Stimulated activated naive CD8-positive, alpha-beta T cell treated with anti-CD3 and anti-CD28 coated beads, Interleukin-15, amount 100 ng/mL, for 72 hours (primary cell): ENCODE measurements at regions not wholly inside any gene's neighbourhood (a gene's known extent, or its start where the extent isn't known, plus 50 kb on each side); places are given as distances from the start of the nearest gene placed in this dataset.

ENCODE experiments used
- ATAC-seq: fragments of 150-1000 bp; cut with Tn5 transposase; 2 replicates; pipeline ENCODE4 v1.10.0; 2021; ENCODE audit warnings: mild to moderate bottlenecking, moderate library complexity
- DNase-seq, 2 donors: peaks; one replicate each; pipeline ENCODE4 v3.0.0; 2021 to 2022
- H3K27ac Mint-ChIP-seq, 2 donors: one replicate each; pipeline ENCODE4 v1.8.0; 2022; ENCODE audit warnings: mild to moderate bottlenecking in 2 of 2, mixed read lengths in 2 of 2, moderate library complexity in 2 of 2
- H3K27me3 Mint-ChIP-seq: one replicate; pipeline ENCODE4 v1.8.0; 2022; ENCODE audit warnings: mixed read lengths
- H3K4me1 Mint-ChIP-seq: one replicate; pipeline ENCODE4 v1.8.0; 2022; ENCODE audit warnings: mild to moderate bottlenecking, mixed read lengths
- H3K4me3 Mint-ChIP-seq, 2 donors: one replicate each; pipeline ENCODE4 v1.8.0; 2022; ENCODE audit warnings: mild to moderate bottlenecking in 2 of 2, mixed read lengths in 2 of 2, moderate library complexity in 1 of 2
- H3K9me3 Mint-ChIP-seq, 2 donors: one replicate each; pipeline ENCODE4 v1.8.0; 2022; ENCODE audit warnings: mixed read lengths in 2 of 2

GRCh38 chr4:59825104-59825503, 1375.0 kb upstream of the ADGRL3 start:
- ATAC-seq (no peak), DNase-seq (no peak)
- H3K27ac Mint-ChIP-seq: no peak overlapping the region
- H3K27me3 Mint-ChIP-seq: no peaks in the 10 kb centered on the region
- H3K4me3 Mint-ChIP-seq: no peak overlapping the region
- H3K9me3 Mint-ChIP-seq: peaks cover 0 to 6% of the 10 kb centered on the region in 2 donors
- no peaks in the 10 kb centered on the region for H3K4me1 Mint-ChIP-seq

DNA sequence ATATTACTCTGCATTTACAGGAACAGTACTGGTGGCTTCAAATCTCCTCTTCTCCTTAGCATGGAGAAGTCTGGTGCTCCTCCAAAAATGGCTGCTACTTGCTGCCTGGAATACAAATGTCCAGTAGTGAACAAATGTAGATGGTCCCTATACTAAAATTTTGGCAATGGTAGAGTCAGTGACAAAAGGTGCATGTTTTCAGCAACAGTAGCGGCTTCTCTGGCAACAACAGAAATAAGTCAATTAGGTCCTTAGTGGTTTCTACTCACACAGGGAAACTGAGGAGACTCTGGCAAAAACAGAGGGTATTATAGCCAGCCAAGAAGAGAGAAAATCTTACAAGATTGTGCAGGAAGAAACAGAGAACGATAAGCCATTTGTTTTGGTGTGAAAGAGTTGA, 1368.4 kb upstream of the ADGRL3 start:
- ATAC-seq (no peak), DNase-seq (no peak)
- H3K4me3 Mint-ChIP-seq: no peak overlapping the region
- no peaks in the 10 kb centered on the region for H3K27me3 Mint-ChIP-seq
- H3K27ac Mint-ChIP-seq: no peak overlapping the region
- no peaks in the 10 kb centered on the region for H3K9me3 Mint-ChIP-seq
- H3K4me1 Mint-ChIP-seq: no peaks in the 10 kb centered on the region

DNA sequence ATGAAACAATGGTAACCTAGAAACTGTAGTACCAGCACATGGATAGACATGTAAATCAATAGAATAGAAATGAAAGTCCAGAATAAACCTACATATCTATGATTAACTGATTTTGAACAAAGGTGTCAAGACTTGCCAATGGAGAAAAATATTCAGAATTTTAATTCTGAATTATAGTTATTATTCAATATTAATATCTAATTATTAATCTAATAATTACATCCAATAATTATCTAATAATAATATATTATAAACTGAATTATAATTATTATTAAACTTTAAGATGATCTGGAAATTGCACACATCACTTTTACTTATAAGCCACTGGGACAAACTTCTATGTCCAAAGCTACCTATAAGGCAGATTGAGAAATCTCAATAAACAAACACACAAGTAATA, 1365.2 kb upstream of the ADGRL3 start:
- H3K9me3 Mint-ChIP-seq: no peaks in the 10 kb centered on the region
- H3K27ac Mint-ChIP-seq: no peak overlapping the region
- no peaks in the 10 kb centered on the region for H3K27me3 Mint-ChIP-seq
- ATAC-seq (no peak), DNase-seq (no peak)
- no peaks in the 10 kb centered on the region for H3K4me1 Mint-ChIP-seq
- H3K4me3 Mint-ChIP-seq: no peak overlapping the region

DNA sequence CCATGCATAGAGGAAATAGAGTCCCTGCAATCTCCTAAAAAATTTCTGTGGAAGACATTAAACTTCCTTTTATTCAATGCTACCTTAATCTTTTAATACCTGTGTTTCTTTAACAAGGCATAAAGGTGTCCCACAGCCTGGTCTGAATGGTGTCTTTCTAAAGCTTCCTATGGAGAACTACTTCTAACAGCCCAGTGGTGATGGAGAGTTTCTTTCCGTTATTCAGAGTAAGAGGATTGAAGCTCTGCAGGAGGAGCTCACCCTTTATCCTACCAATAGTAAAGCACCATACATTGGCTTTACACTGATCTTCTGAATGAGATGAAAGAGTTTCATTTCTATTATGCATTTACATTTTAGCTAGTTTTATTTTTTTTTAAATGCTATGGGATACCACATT, 1362.4 kb upstream of the ADGRL3 start:
- Mint-ChIP-seq H3K4me1 (no peaks in the 10 kb centered on the region), H3K4me3 (no peak overlapping the region), H3K9me3 (peaks cover 5 to 7% of the 10 kb centered on the region in 2 donors), H3K27me3 (no peaks in the 10 kb centered on the region), H3K27ac (no peak overlapping the region)
- ATAC-seq (no peak), DNase-seq (no peak)

DNA sequence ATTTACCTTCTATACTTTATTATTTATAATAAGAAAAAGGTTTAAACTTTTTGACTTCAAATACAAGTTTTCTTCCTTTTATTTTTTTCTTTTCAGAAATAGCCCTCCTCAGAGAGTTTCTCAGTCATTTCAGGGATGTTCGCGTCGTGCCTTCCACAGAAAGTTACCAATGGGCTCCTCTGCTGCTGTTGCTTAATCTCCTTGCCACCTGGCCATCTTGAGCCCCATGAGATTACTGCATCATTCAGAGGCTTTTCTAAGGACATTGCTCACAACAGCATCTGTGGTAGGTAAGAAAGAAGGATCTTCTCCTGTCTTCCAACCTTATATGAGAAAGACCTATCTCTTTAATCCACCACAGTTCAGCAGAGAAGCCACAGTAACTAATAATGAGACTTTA, 1361.9 kb upstream of the ADGRL3 start:
- H3K4me1 Mint-ChIP-seq: no peaks in the 10 kb centered on the region
- H3K27ac Mint-ChIP-seq: no peak overlapping the region
- ATAC-seq: no peak
- H3K27me3 Mint-ChIP-seq: no peaks in the 10 kb centered on the region
- H3K4me3 Mint-ChIP-seq: no peak overlapping the region
- peaks cover 5 to 8% of the 10 kb centered on the region in 2 donors for H3K9me3 Mint-ChIP-seq
- DNase-seq: no peak

- DNase-seq (no peak), ATAC-seq (no peak)
- no peaks in the 10 kb centered on the region for H3K27me3 Mint-ChIP-seq
- no peak overlapping the region for H3K27ac Mint-ChIP-seq
- no peaks in the 10 kb centered on the region for H3K4me1 Mint-ChIP-seq
- H3K9me3 Mint-ChIP-seq: peaks cover 16 to 30% of the 10 kb centered on the region in 2 donors
- H3K4me3 Mint-ChIP-seq: no peak overlapping the region
Measured at GRCh38 chr4:59841698-59842097, 1358.4 kb upstream of the ADGRL3 start.

GRCh38 chr4:59848457-59848856, 1351.7 kb upstream of the ADGRL3 start:
- Mint-ChIP-seq H3K27ac (no peak overlapping the region), H3K4me3 (no peak overlapping the region), H3K27me3 (no peaks in the 10 kb centered on the region), H3K9me3 (peaks cover 11 to 22% of the 10 kb centered on the region in 2 donors), H3K4me1 (no peaks in the 10 kb centered on the region)
- DNase-seq (no peak), ATAC-seq (no peak)

- H3K4me3 Mint-ChIP-seq: no peak overlapping the region
- H3K9me3 Mint-ChIP-seq: no peaks in the 10 kb centered on the region
- no peaks in the 10 kb centered on the region for H3K27me3 Mint-ChIP-seq
- H3K4me1 Mint-ChIP-seq: no peaks in the 10 kb centered on the region
- ATAC-seq: no peak
- DNase-seq: no peak
- no peak overlapping the region for H3K27ac Mint-ChIP-seq
Measured at GRCh38 chr4:59855630-59856352, 1344.3 kb upstream of the ADGRL3 start.

GRCh38 chr4:59869056-59869455, 1331.1 kb upstream of the ADGRL3 start:
- H3K9me3 Mint-ChIP-seq: peaks cover 11 to 12% of the 10 kb centered on the region in 2 donors
- no peak overlapping the region for H3K4me3 Mint-ChIP-seq
- no peak for DNase-seq
- no peak for ATAC-seq
- no peaks in the 10 kb centered on the region for H3K4me1 Mint-ChIP-seq
- H3K27me3 Mint-ChIP-seq: no peaks in the 10 kb centered on the region
- no peak overlapping the region for H3K27ac Mint-ChIP-seq

- Mint-ChIP-seq H3K4me3 (no peak overlapping the region), H3K4me1 (no peaks in the 10 kb centered on the region), H3K9me3 (peaks cover 11 to 12% of the 10 kb centered on the region in 2 donors), H3K27me3 (no peaks in the 10 kb centered on the region), H3K27ac (no peak overlapping the region)
- DNase-seq: no peak
- no peak for ATAC-seq
Measured at GRCh38 chr4:59869559-59869958, 1330.6 kb upstream of the ADGRL3 start.

GRCh38 chr4:59881632-59882031, 1318.5 kb upstream of the ADGRL3 start:
- peaks cover 0 to 6% of the 10 kb centered on the region in 2 donors for H3K9me3 Mint-ChIP-seq
- H3K4me3 Mint-ChIP-seq: no peak overlapping the region
- no peak for ATAC-seq
- H3K27me3 Mint-ChIP-seq: no peaks in the 10 kb centered on the region
- no peak overlapping the region for H3K27ac Mint-ChIP-seq
- DNase-seq: no peak
- no peaks in the 10 kb centered on the region for H3K4me1 Mint-ChIP-seq

- H3K4me3 Mint-ChIP-seq: no peak overlapping the region
Measured at GRCh38 chr4:59904331-59904730, 1295.8 kb upstream of the ADGRL3 start.

DNA sequence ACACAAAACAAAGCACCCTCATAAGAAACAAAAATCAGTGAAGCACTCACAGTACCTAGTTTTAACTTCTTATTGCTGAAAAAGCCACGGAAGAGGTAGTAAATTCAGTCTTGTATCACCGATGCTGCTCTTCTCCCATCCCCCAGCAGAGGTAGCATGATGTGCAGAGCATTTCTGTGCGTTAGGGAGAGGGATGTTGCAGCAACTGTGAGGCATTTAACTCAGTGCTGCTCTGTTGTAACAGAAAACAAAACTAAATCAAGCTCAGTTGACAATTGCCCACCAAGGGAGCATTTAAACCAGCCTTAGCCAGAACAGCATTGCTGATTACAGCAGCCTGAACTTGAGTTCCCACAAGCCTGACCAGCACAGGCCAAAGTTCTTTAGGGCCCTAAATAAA, 1279.7 kb upstream of the ADGRL3 start:
- no peak overlapping the region for H3K27ac Mint-ChIP-seq
- no peak for ATAC-seq
- H3K27me3 Mint-ChIP-seq: no peaks in the 10 kb centered on the region
- H3K4me3 Mint-ChIP-seq: no peak overlapping the region
- no peaks in the 10 kb centered on the region for H3K4me1 Mint-ChIP-seq
- no peaks in the 10 kb centered on the region for H3K9me3 Mint-ChIP-seq
- no peak for DNase-seq

More at GRCh38 chr4:59904331-59904730, 1295.8 kb upstream of the ADGRL3 start:
- Mint-ChIP-seq H3K27me3 (no peaks in the 10 kb centered on the region), H3K9me3 (peaks cover 9 to 15% of the 10 kb centered on the region in 2 donors), H3K4me1 (no peaks in the 10 kb centered on the region), H3K27ac (no peak overlapping the region)
- ATAC-seq (no peak), DNase-seq (no peak)

GRCh38 chr4:59925290-59925689, 1274.8 kb upstream of the ADGRL3 start:
- H3K27ac Mint-ChIP-seq: no peak overlapping the region
- no peak for DNase-seq
- no peaks in the 10 kb centered on the region for H3K4me1 Mint-ChIP-seq
- ATAC-seq: no peak
- H3K4me3 Mint-ChIP-seq: no peak overlapping the region
- peaks cover 0 to 9% of the 10 kb centered on the region in 2 donors for H3K9me3 Mint-ChIP-seq
- no peaks in the 10 kb centered on the region for H3K27me3 Mint-ChIP-seq

DNA sequence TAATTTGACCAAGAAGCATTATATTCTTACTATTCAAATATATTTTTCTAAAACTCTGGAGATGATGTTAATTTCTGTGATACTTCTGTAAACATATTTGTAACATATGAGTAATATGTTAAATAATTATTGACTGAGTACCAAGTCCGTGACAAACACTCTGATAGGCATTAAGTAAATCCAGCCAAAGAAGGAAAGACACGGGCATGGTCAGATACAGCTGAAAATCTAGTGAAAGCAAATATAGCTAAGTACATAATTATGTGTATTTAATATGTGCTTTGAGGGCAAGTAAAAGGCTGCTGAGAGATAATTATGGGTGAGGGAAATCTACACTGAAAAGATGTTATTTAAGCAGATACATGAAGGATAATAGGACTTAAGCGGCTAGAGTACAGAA, 1263.6 kb upstream of the ADGRL3 start:
- Mint-ChIP-seq H3K27ac (no peak overlapping the region), H3K27me3 (no peaks in the 10 kb centered on the region), H3K4me3 (no peak overlapping the region), H3K9me3 (peaks cover 14 to 18% of the 10 kb centered on the region in 2 donors), H3K4me1 (no peaks in the 10 kb centered on the region)
- ATAC-seq (no peak), DNase-seq (no peak)

- ATAC-seq (no peak), DNase-seq (no peak)
- Mint-ChIP-seq H3K27ac (no peak overlapping the region), H3K9me3 (peaks cover 10 to 16% of the 10 kb centered on the region in 2 donors), H3K27me3 (no peaks in the 10 kb centered on the region), H3K4me1 (no peaks in the 10 kb centered on the region), H3K4me3 (no peak overlapping the region)
Measured at GRCh38 chr4:59938166-59938565, 1262.0 kb upstream of the ADGRL3 start.

DNA sequence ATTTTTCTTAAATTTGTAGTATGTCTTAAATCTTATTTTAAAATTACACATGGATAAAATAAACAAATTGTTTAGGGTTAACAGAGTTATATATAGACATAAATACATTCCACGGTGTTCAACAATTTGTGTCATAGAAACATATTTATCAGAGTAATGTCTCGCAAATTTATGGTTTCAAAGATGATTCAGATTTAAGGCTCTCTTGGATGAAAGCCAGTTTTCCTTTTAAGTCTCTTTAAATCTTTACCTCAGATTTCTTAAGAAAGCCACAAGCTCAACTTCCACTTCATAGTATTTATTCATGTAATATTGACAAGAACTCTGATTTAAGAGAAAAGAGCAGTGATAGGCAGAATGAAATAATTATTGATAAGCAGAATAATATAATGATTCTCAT, 1254.8 kb upstream of the ADGRL3 start:
- H3K4me1 Mint-ChIP-seq: no peaks in the 10 kb centered on the region
- ATAC-seq (no peak), DNase-seq (no peak)
- H3K9me3 Mint-ChIP-seq: peaks cover 24 to 28% of the 10 kb centered on the region in 2 donors
- H3K27ac Mint-ChIP-seq: no peak overlapping the region
- H3K4me3 Mint-ChIP-seq: no peak overlapping the region
- H3K27me3 Mint-ChIP-seq: no peaks in the 10 kb centered on the region
